ENCODE measurements at regions not wholly inside any gene's neighbourhood (a gene's known extent, or its start where the extent isn't known, plus 50 kb on each side); places are given as distances from the start of the nearest gene placed in this dataset.

- TF ChIP-seq POLR2A (IDR thresholded peaks at IDR 0.05; ENCODE audit: low read length) (no peak), GATA1 (IDR thresholded peaks at IDR 0.05; ENCODE audit: low read depth, low read length) (no peak)
These were observed 721.9 kb upstream of the IGFBP7 start for GRCh38 chr4:57832083-57832482.
